Esophagus (tissue), 2 donors: ENCODE measurements at regions not wholly inside any gene's neighbourhood (a gene's known extent, or its start where the extent isn't known, plus 50 kb on each side); places are given as distances from the start of the nearest gene placed in this dataset.
"Not testable (repeated sequence)": the region's sequence is repeated elsewhere in the genome, so short reads cannot be mapped to it uniquely, and the experiment has no call there.

Experiments
- H3K27ac ChIP-seq, 2 donors: one replicate each; pipeline ENCODE4 v1.5.1; 2013; ENCODE audit warnings: low read depth in 2 of 2, mild to moderate bottlenecking in 2 of 2, inconsistent platforms in 1 of 2, low read length in 1 of 2, moderate library complexity in 1 of 2
- H3K27me3 ChIP-seq, 2 donors: one replicate each; pipeline ENCODE4 v1.6.1; 2013; ENCODE audit warnings: low read length in 2 of 2, control low read depth in 1 of 2, mild to moderate bottlenecking in 1 of 2; ENCODE audit not compliant: insufficient read depth in 2 of 2, control insufficient read depth in 1 of 2
- H3K36me3 ChIP-seq, 2 donors: one replicate each; pipeline ENCODE4 v1.6.1; 2013; ENCODE audit warnings: low read length in 1 of 2; ENCODE audit not compliant: control insufficient read depth in 2 of 2, insufficient read depth in 2 of 2
- H3K4me1 ChIP-seq, 2 donors: one replicate each; pipeline ENCODE4 v1.6.1; 2013; ENCODE audit warnings: low read length in 1 of 2; ENCODE audit not compliant: control insufficient read depth in 2 of 2, insufficient read depth in 2 of 2
- H3K4me3 ChIP-seq, 2 donors: one replicate each; pipeline ENCODE4 v1.5.1; 2013; ENCODE audit warnings: low read length in 2 of 2, mild to moderate bottlenecking in 2 of 2, low read depth in 1 of 2, moderate library complexity in 1 of 2
- H3K9me3 ChIP-seq, 2 donors: one replicate each; pipeline ENCODE4 v1.6.1; 2013; ENCODE audit warnings: mild to moderate bottlenecking in 2 of 2, low read depth in 1 of 2, low read length in 1 of 2, moderate library complexity in 1 of 2; ENCODE audit not compliant: control insufficient read depth in 2 of 2, insufficient read depth in 1 of 2
- WGBS, 2 donors: extraction: QIAGEN DNeasy Blood & Tissue Kit; methylation state at CpG; one replicate each; pipeline ENCODE4 v1.1.7; 2013; 5-methylcytosine and 5-hydroxymethylcytosine counted together
- donor health status: healthy with polysubstance abuse.
- donor health status: Bipolar disorder and iron deficiency.

GRCh38 chr2:14773696-14774095 lies 141.2 kb downstream of the LRATD1 start:
- H3K4me1 ChIP-seq = no peaks in the 10 kb centered on the region
- H3K27me3 ChIP-seq = no peaks in the 10 kb centered on the region
- H3K9me3 ChIP-seq = no peaks in the 10 kb centered on the region
- WGBS, 2 donors = 81 to 91% methylated on average over 2 of the region's 2 CpGs
- no peak overlapping the region for H3K4me3 ChIP-seq
- H3K36me3 ChIP-seq = no peaks in the 10 kb centered on the region
- no peak overlapping the region for H3K27ac ChIP-seq

DNA sequence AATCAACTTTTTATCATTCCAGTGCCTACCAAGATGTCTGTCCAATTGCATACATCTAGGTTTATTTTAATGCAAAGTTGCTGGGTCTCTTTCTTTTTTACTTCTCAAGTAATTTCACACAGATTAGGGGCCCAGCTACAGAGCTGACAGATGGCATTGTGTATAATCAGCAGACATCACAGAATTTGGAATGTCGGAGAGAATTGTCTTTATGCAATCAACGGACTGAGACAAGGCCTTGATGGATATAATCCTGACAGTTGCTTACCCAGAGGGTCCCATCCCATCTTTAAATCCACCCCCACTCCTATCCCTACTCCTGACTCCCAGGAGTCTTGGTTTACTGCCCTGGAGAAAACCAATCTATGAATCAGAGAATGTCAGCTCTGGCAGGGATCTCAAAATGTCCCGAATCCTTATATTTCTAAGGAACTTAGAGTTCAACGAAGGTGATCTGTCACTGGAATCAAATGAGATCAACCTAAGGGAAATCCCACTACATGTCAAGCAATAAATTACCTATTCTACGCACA lies 142.0 kb downstream of the LRATD1 start:
- no peaks in the 10 kb centered on the region for H3K27me3 ChIP-seq
- no peaks in the 10 kb centered on the region for H3K4me1 ChIP-seq
- H3K36me3 ChIP-seq = no peaks in the 10 kb centered on the region
- WGBS, 2 donors = 78 to 87% methylated on average over 5 of the region's 5 CpGs
- H3K4me3 ChIP-seq = no peak overlapping the region
- no peak overlapping the region for H3K27ac ChIP-seq
- H3K9me3 ChIP-seq = no peaks in the 10 kb centered on the region

GRCh38 chr2:14776216-14776615 lies 143.7 kb downstream of the LRATD1 start:
- Histone ChIP-seq H3K27me3 (no peaks in the 10 kb centered on the region), H3K36me3 (no peaks in the 10 kb centered on the region), H3K27ac (no peak overlapping the region), H3K4me1 (no peaks in the 10 kb centered on the region), H3K4me3 (no peak overlapping the region), H3K9me3 (no peaks in the 10 kb centered on the region)
- WGBS, 2 donors = 36 to 58% methylated on average over 1 of the region's 1 CpG

DNA sequence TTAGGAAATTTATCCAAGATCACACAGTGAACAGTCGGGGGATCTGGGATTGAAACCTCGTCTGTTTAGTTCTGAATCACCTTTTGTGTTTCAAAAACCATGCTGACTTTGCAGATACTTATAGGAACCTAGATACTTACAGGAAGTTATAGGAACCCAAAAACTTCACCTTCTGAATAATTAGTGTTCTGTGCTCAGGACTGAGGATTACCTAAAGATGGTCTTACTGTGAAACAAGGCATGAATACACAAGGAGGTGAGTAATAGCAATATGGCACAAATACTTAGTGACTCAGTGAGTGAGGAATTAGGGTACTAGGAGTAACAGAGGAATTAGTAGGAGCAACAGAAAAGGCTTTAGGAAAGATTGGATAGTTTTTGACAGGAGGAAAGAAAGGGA lies 145.5 kb downstream of the LRATD1 start:
- no peaks in the 10 kb centered on the region for H3K36me3 ChIP-seq
- H3K27ac ChIP-seq = no peak overlapping the region
- H3K4me1 ChIP-seq = peaks cover 0 to 2% of the 10 kb centered on the region in 2 donors
- 45 to 79% methylated on average over 2 of the region's 2 CpGs for WGBS, 2 donors
- H3K27me3 ChIP-seq = no peaks in the 10 kb centered on the region
- H3K9me3 ChIP-seq = no peaks in the 10 kb centered on the region
- no peak overlapping the region for H3K4me3 ChIP-seq

GRCh38 chr2:14779252-14779651 lies 146.7 kb downstream of the LRATD1 start:
- no peaks in the 10 kb centered on the region for H3K27me3 ChIP-seq
- no peak overlapping the region for H3K27ac ChIP-seq
- H3K4me3 ChIP-seq = no peak overlapping the region
- 80 to 88% methylated on average over 4 of the region's 4 CpGs for WGBS, 2 donors
- H3K4me1 ChIP-seq = peaks cover 0 to 2% of the 10 kb centered on the region in 2 donors
- H3K9me3 ChIP-seq = no peaks in the 10 kb centered on the region
- H3K36me3 ChIP-seq = no peaks in the 10 kb centered on the region

GRCh38 chr2:14781142-14781541 lies 148.6 kb downstream of the LRATD1 start:
- H3K27ac ChIP-seq = peak overlapping the region in 1 of 2 donors; percentile 52
- H3K4me1 ChIP-seq = peaks cover 0 to 2% of the 10 kb centered on the region in 2 donors
- no peaks in the 10 kb centered on the region for H3K36me3 ChIP-seq
- H3K4me3 ChIP-seq = no peak overlapping the region
- 43 to 48% methylated on average over 4 of the region's 4 CpGs for WGBS, 2 donors
- H3K9me3 ChIP-seq = no peaks in the 10 kb centered on the region
- H3K27me3 ChIP-seq = no peaks in the 10 kb centered on the region

GRCh38 chr2:14788814-14789213 lies 156.3 kb downstream of the LRATD1 start:
- H3K27me3 ChIP-seq, H3K9me3 ChIP-seq, H3K4me1 ChIP-seq, H3K36me3 ChIP-seq, H3K27ac ChIP-seq, H3K4me3 ChIP-seq: not testable (repeated sequence)
- 85 to 87% methylated on average over 8 to 9 of the region's 9 CpGs for WGBS, 2 donors

DNA sequence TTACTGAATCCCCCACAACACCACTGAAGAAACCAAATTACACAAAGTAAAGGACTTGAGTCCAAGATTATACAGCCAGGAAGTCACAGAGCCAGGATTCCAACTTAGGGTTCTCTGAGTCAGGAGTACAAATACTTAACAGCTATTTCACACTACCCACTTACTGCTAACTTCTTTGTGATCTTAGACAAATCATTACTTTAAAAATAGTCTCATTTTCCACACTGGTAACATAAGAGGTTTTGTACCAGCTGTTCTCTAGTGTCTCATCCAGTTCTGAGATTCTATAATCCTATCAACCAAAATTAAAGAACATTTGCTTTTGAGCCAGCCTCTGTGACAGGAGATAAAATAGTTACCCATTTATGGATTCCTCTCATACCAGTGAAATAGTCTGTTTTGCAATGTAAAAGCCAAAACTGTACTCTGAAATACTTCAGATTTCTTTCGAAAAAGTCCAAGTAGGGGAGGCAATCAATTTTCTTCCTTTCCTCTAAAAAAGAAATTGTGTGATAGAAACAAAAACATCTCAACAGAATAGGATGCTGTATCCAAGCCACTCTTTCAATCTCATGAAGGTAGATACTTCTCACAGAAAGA lies 157.6 kb downstream of the LRATD1 start:
- H3K4me3 ChIP-seq = no peak overlapping the region
- no peaks in the 10 kb centered on the region for H3K27me3 ChIP-seq
- H3K4me1 ChIP-seq = no peaks in the 10 kb centered on the region
- H3K36me3 ChIP-seq = no peaks in the 10 kb centered on the region
- H3K9me3 ChIP-seq = no peaks in the 10 kb centered on the region
- H3K27ac ChIP-seq = no peak overlapping the region
- 83% methylated on average over 1 of the region's 1 CpG for WGBS, 2 donors

DNA sequence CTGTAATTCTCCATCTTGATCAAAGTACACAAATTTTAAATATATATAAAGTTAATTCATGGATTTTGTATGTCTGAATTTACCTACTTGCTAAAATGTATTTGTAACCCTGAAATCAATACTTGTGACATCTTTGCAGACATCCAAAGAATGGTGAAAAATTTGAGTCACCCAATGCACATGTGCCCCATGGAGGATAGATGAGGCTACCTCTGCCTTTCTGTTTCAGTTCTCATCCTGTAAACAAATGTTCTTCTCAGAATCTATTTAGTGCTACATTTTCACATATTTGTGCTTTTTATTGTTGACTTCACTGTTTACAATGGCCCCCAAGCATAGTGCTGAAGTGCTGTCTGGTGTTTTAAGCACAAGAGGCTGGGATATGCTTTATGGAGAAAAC lies 171.5 kb downstream of the LRATD1 start:
- no peaks in the 10 kb centered on the region for H3K4me1 ChIP-seq
- no peak overlapping the region for H3K27ac ChIP-seq
- H3K4me3 ChIP-seq = no peak overlapping the region
- H3K9me3 ChIP-seq = no peaks in the 10 kb centered on the region
- no peaks in the 10 kb centered on the region for H3K36me3 ChIP-seq
- H3K27me3 ChIP-seq = no peaks in the 10 kb centered on the region

GRCh38 chr2:14804902-14805301 lies 172.4 kb downstream of the LRATD1 start:
- no peaks in the 10 kb centered on the region for H3K9me3 ChIP-seq
- no peak overlapping the region for H3K27ac ChIP-seq
- H3K4me3 ChIP-seq = no peak overlapping the region
- H3K27me3 ChIP-seq = no peaks in the 10 kb centered on the region
- no peaks in the 10 kb centered on the region for H3K4me1 ChIP-seq
- H3K36me3 ChIP-seq = no peaks in the 10 kb centered on the region
- WGBS, 2 donors = 68 to 79% methylated on average over 3 of the region's 3 CpGs
